Mammary epithelial cell (primary cell): ENCODE measurements at regions not wholly inside any gene's neighbourhood (a gene's known extent, or its start where the extent isn't known, plus 50 kb on each side); places are given as distances from the start of the nearest gene placed in this dataset.

ENCODE experiments used
- EZH2 ChIP-seq: IDR thresholded peaks from 2 replicates; pipeline ENCODE4 v1.6.1; 2012; ENCODE audit warnings: low read length, inconsistent platforms, borderline replicate concordance
- TF ChIP-seq, protein P1 (sequence below), 2 donors: IDR thresholded peaks in 1 of 2; conservative IDR thresholded peaks in 1 of 2; 2 replicates each; pipeline ENCODE4 v1.5.1; 2011 to 2012; ENCODE audit warnings: inconsistent platforms in 2 of 2, low read length in 2 of 2, mild to moderate bottlenecking in 2 of 2, control low read depth in 1 of 2, low read depth in 1 of 2; ENCODE audit not compliant: insufficient read depth in 1 of 2; ENCODE audit errors: extremely low read depth in 1 of 2

DNA sequence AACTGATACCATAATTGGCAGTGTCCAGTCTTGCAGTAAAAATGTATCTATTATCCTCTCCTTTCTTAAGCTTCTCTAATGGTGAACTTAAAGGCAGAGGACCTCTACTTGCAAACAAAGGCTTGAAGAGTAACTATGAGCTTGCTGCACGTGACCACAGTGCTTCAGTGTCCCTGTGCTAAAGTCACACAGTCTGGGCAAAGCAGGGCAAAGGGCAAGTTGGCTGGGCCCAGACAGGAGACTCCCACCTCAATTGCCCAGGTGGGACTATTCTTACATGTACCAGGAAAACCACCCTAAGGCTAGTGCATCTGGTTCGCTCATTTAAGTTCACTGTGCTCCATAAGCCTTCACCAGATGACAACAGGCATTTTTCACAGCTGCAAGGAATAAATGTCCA lies 374.2 kb upstream of the PROX1 start:
- TF ChIP-seq, protein P1, sequence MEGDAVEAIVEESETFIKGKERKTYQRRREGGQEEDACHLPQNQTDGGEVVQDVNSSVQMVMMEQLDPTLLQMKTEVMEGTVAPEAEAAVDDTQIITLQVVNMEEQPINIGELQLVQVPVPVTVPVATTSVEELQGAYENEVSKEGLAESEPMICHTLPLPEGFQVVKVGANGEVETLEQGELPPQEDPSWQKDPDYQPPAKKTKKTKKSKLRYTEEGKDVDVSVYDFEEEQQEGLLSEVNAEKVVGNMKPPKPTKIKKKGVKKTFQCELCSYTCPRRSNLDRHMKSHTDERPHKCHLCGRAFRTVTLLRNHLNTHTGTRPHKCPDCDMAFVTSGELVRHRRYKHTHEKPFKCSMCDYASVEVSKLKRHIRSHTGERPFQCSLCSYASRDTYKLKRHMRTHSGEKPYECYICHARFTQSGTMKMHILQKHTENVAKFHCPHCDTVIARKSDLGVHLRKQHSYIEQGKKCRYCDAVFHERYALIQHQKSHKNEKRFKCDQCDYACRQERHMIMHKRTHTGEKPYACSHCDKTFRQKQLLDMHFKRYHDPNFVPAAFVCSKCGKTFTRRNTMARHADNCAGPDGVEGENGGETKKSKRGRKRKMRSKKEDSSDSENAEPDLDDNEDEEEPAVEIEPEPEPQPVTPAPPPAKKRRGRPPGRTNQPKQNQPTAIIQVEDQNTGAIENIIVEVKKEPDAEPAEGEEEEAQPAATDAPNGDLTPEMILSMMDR (conservative IDR thresholded peaks at IDR 0.05 in 1 of 2, IDR thresholded peaks at IDR 0.05 in 1 of 2; ENCODE audit: extremely low read depth in 1 of 2, insufficient read depth in 1 of 2, low read depth in 1 of 2, low read length in 2 of 2), result no peak
- TF ChIP-seq EZH2, result no peak
